ENCODE measurements at regions not wholly inside any gene's neighbourhood (a gene's known extent, or its start where the extent isn't known, plus 50 kb on each side); places are given as distances from the start of the nearest gene placed in this dataset.

DNA sequence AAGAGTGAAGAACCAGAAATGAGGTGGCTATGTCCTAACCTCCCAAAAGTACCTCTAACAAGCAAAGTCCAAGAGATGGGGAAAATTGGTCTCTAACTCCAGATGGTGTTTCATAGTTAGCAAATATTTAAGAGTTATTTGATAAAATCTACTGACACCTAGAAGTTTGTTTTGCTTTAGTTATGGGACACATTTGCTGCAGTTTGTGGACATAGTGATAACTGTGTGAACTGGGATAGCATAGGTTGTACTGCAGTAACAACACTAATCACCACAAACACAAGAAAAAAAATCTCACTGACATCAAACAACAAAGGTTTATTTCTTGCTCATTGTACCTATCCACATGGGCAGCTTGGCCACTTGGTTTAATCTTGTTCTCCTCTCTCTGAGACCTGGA lies 965.0 kb upstream of the SPRY2 start:
- DNase-seq (no peak), ATAC-seq (no peak)
- no peak overlapping the region for H2AFZ ChIP-seq (ENCODE audit: low read length)
- POLR2A ChIA-PET (ENCODE audit: unreplicated experiment): no interaction called here
- no TSS peak for BruUV-seq (replicated peaks)
- no peak overlapping the region for H3K27ac ChIP-seq (ENCODE audit: low read length)
- H4K20me1 ChIP-seq (ENCODE audit: low read length): no peaks in the 10 kb centered on the region
- H3K9me3 ChIP-seq (ENCODE audit: low read length): no peaks in the 10 kb centered on the region
- peaks cover 11% of the 10 kb centered on the region for H3K4me1 ChIP-seq (ENCODE audit: insufficient read depth, low read length)
- H3K9ac ChIP-seq (ENCODE audit: low read length): no peak overlapping the region
- H3K4me3 ChIP-seq (ENCODE audit: low read length): no peak overlapping the region
- H3F3A ChIP-seq (ENCODE audit: low read length, unreplicated experiment): no peaks in the 10 kb centered on the region
- H3K4me2 ChIP-seq (ENCODE audit: low read length): no peak overlapping the region
- intact Hi-C loops (cut with micrococcal nuclease): no loop called here
- no peaks in the 10 kb centered on the region for H3K9me2 ChIP-seq (replicated peaks; ENCODE audit: low read length)
- no peaks in the 10 kb centered on the region for H3K27me3 ChIP-seq (ENCODE audit: low read length)
- CTCF ChIA-PET: no interaction called here
- no peaks in the 10 kb centered on the region for H3K36me3 ChIP-seq (ENCODE audit: low read depth, low read length)
- TF ChIP-seq, protein P1, sequence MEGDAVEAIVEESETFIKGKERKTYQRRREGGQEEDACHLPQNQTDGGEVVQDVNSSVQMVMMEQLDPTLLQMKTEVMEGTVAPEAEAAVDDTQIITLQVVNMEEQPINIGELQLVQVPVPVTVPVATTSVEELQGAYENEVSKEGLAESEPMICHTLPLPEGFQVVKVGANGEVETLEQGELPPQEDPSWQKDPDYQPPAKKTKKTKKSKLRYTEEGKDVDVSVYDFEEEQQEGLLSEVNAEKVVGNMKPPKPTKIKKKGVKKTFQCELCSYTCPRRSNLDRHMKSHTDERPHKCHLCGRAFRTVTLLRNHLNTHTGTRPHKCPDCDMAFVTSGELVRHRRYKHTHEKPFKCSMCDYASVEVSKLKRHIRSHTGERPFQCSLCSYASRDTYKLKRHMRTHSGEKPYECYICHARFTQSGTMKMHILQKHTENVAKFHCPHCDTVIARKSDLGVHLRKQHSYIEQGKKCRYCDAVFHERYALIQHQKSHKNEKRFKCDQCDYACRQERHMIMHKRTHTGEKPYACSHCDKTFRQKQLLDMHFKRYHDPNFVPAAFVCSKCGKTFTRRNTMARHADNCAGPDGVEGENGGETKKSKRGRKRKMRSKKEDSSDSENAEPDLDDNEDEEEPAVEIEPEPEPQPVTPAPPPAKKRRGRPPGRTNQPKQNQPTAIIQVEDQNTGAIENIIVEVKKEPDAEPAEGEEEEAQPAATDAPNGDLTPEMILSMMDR (conservative IDR thresholded peaks at IDR 0.05; ENCODE audit: low read depth, low read length): no peak
- TF ChIP-seq EZH2 (IDR thresholded peaks at IDR 0.05; ENCODE audit: low read length, unreplicated experiment) (no peak), EZH2phosphoT487 (IDR thresholded peaks at IDR 0.05; ENCODE audit: borderline replicate concordance, low read length) (no peak)
- no peaks in the 10 kb centered on the region for H3K79me2 ChIP-seq (ENCODE audit: low read length)

DNA sequence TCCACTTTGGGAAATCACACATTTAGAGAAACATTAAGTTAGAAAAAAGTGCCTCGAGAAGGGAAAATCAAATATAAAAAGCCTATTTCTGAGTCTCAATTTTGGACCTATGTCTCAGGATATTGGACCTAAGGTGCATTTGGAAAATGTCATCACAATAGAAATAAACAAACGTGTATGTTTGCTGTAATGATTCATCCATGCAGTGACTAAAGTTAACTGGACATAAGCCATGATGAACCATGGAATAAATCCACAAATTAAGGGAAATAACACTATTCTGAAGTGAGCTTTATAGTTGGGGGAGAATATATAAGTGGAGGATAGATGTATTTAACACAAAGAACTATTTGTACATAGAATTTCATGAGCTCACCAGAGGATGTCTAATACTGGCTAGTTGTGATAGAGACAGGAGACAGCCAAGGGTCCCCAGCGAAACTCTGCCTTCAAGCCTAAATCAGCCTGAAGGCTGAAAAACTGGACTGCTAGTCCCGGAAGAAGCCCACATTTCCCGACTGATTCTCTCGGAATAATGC lies 963.3 kb upstream of the SPRY2 start:
- no TSS peak for BruUV-seq (replicated peaks)
- Histone ChIP-seq H3K9me2 (replicated peaks; ENCODE audit: low read length) (no peaks in the 10 kb centered on the region), H2AFZ (ENCODE audit: low read length) (peak overlapping the region; percentile 20; the same call in 1 of the 2 replicates), H3K36me3 (ENCODE audit: low read depth, low read length) (no peaks in the 10 kb centered on the region), H3K79me2 (ENCODE audit: low read length) (no peaks in the 10 kb centered on the region), H3K27ac (ENCODE audit: low read length) (peak overlapping the region; percentile 45), H3K27me3 (ENCODE audit: low read length) (no peaks in the 10 kb centered on the region), H4K20me1 (ENCODE audit: low read length) (no peaks in the 10 kb centered on the region), H3K4me1 (ENCODE audit: insufficient read depth, low read length) (peaks cover 11% of the 10 kb centered on the region), H3K9me3 (ENCODE audit: low read length) (no peaks in the 10 kb centered on the region), H3K4me2 (ENCODE audit: low read length) (peak overlapping the region; percentile 56), H3F3A (ENCODE audit: low read length, unreplicated experiment) (no peaks in the 10 kb centered on the region), H3K4me3 (ENCODE audit: low read length) (no peak overlapping the region), H3K9ac (ENCODE audit: low read length) (no peak overlapping the region)
- TF ChIP-seq EZH2 (IDR thresholded peaks at IDR 0.05; ENCODE audit: low read length, unreplicated experiment): no peak
- TF ChIP-seq, protein P1 (conservative IDR thresholded peaks at IDR 0.05; ENCODE audit: low read depth, low read length): no peak
- no peak for TF ChIP-seq EZH2phosphoT487 (IDR thresholded peaks at IDR 0.05; ENCODE audit: borderline replicate concordance, low read length)
- CTCF ChIA-PET: interaction anchor here (1.0 kb wide), 1 partner anchor 120 kb away, joined by 3 read pairs; no protein-coding TSS in a partner anchor
- ATAC-seq (peak; percentile 92), DNase-seq (peak; percentile 60)
- POLR2A ChIA-PET (ENCODE audit: unreplicated experiment): no interaction called here
- intact Hi-C loops (cut with micrococcal nuclease): loop anchor here (1.0 to 5.0 kb wide), 2 partner anchors 23 to 88 kb away; no protein-coding TSS in a partner anchor

DNA sequence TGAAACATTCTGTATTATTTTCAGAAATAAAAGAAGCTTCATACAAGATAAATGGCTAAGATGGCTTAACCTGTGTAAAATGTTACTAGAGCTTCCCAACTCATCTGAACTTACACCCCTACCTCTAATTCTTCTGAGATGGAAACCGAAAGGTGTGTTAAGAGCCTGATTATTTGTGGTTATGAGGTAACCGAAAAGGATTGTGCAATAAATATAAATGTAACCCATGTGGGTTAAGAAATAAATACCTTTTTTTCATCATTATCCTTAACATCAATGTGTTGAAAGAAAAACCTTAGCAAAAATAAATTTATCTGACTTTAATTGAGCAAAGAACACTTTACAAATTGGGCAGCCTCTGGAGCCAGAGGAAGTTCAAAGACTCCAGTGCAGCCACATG lies 961.8 kb upstream of the SPRY2 start:
- no peaks in the 10 kb centered on the region for H3K36me3 ChIP-seq (ENCODE audit: low read depth, low read length)
- no peaks in the 10 kb centered on the region for H3K9me3 ChIP-seq (ENCODE audit: low read length)
- peaks cover 11% of the 10 kb centered on the region for H3K4me1 ChIP-seq (ENCODE audit: insufficient read depth, low read length)
- H3K4me3 ChIP-seq (ENCODE audit: low read length): no peak overlapping the region
- no peak for ATAC-seq
- CTCF ChIA-PET: no interaction called here
- no peak overlapping the region for H2AFZ ChIP-seq (ENCODE audit: low read length)
- no peaks in the 10 kb centered on the region for H3K9me2 ChIP-seq (replicated peaks; ENCODE audit: low read length)
- no peak overlapping the region for H3K9ac ChIP-seq (ENCODE audit: low read length)
- intact Hi-C loops (cut with micrococcal nuclease): loop anchor here (5.0 kb wide), 1 partner anchor 90 kb away; no protein-coding TSS in a partner anchor
- no peak for TF ChIP-seq EZH2phosphoT487 (IDR thresholded peaks at IDR 0.05; ENCODE audit: borderline replicate concordance, low read length)
- no peak for TF ChIP-seq EZH2 (IDR thresholded peaks at IDR 0.05; ENCODE audit: low read length, unreplicated experiment)
- TF ChIP-seq, protein P1 (conservative IDR thresholded peaks at IDR 0.05; ENCODE audit: low read depth, low read length): no peak
- H3K4me2 ChIP-seq (ENCODE audit: low read length): no peak overlapping the region
- H3K27me3 ChIP-seq (ENCODE audit: low read length): no peaks in the 10 kb centered on the region
- POLR2A ChIA-PET (ENCODE audit: unreplicated experiment): interaction anchor here (0.7 kb wide), 1 partner anchor 184 kb away, joined by 4 read pairs; no protein-coding TSS in a partner anchor
- H3K27ac ChIP-seq (ENCODE audit: low read length): no peak overlapping the region
- no peak for DNase-seq
- no peaks in the 10 kb centered on the region for H3K79me2 ChIP-seq (ENCODE audit: low read length)
- H3F3A ChIP-seq (ENCODE audit: low read length, unreplicated experiment): no peaks in the 10 kb centered on the region
- no peaks in the 10 kb centered on the region for H4K20me1 ChIP-seq (ENCODE audit: low read length)
- no TSS peak for BruUV-seq (replicated peaks)
